ENCODE measurements at regions not wholly inside any gene's neighbourhood (a gene's known extent, or its start where the extent isn't known, plus 50 kb on each side); places are given as distances from the start of the nearest gene placed in this dataset.

DNA sequence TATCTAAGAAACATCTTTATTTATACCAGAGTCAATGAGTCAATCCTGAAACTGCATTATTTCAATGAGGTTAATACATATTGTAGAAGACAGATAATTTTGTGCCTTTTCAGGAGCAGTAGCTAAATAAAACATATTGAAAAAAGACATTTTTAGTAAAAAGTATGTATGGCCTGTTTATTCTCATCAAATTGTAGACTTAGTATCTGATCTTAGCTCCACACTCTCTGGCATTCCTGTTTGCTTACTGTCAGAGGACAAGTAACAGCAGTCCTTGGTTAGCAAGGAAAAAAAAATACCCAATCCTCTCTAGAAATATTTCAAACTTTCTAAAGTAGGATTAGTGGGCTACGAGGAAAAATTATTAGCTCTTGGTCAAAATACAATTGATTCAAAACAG, 50.5 kb upstream of the GUCY1A1 start:
- DNase-seq (ENCODE audit: low spot score) (no peak), ATAC-seq (no peak)
- intact Hi-C loops (cut with DNase I): no loop called here

GRCh38 chr4:155615081-155615887, 51.4 kb upstream of the GUCY1A1 start:
- ATAC-seq: peak; percentile 52
- intact Hi-C loops (cut with DNase I): no loop called here
- DNase-seq (ENCODE audit: low spot score): no peak

- intact Hi-C loops (cut with DNase I): no loop called here
- ATAC-seq: no peak
These were observed 52.4 kb upstream of the GUCY1A1 start for GRCh38 chr4:155614111-155614762.

DNA sequence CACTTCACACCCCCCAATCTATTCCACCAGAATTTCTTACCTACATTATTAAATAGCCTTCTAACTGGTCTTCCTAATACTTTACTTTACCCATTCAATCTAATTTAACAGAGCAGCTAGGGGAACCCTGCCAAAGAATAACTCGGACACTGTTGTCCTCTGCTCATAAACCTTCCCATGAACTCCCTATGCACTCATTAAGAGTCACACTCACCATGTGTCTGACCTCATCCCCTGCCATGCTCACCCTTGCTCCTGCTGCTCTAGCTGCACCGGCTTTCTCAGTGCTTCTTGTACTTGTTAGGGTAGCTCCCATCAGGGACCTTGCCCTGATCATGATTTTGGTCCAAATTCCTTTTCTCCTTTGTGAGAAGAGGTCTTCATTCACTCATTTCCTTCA, 54.6 kb upstream of the GUCY1A1 start:
- intact Hi-C loops (cut with DNase I): no loop called here
- ATAC-seq: peak; percentile 34
- DNase-seq (ENCODE audit: low spot score): no peak

More at GRCh38 chr4:155614111-155614762, 52.4 kb upstream of the GUCY1A1 start:
- DNase-seq (ENCODE audit: low spot score): no peak

DNA sequence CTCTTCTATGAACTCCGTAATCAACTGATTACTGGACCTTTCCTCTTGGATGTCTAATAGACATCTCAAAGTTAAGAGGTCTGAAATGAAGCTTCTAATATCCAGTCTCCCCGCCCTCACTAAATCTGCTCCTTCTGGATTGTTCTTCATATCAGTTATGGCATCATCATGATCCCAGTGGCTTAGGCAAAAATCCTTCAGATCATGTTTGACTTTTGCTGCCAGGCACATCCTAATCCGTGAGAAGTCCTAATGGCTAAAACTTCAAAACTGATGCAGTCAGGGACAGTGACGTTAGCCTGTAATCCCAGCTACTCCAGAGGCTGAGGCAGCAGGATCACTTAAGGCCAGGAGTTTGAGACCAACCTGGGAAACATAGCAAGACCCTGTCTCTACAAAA, 55.1 kb upstream of the GUCY1A1 start:
- ATAC-seq (no peak), DNase-seq (ENCODE audit: low spot score) (no peak)
- intact Hi-C loops (cut with DNase I): no loop called here

GRCh38 chr4:155610143-155610542, 56.5 kb upstream of the GUCY1A1 start:
- intact Hi-C loops (cut with DNase I): no loop called here
- ATAC-seq (no peak), DNase-seq (ENCODE audit: low spot score) (no peak)

DNA sequence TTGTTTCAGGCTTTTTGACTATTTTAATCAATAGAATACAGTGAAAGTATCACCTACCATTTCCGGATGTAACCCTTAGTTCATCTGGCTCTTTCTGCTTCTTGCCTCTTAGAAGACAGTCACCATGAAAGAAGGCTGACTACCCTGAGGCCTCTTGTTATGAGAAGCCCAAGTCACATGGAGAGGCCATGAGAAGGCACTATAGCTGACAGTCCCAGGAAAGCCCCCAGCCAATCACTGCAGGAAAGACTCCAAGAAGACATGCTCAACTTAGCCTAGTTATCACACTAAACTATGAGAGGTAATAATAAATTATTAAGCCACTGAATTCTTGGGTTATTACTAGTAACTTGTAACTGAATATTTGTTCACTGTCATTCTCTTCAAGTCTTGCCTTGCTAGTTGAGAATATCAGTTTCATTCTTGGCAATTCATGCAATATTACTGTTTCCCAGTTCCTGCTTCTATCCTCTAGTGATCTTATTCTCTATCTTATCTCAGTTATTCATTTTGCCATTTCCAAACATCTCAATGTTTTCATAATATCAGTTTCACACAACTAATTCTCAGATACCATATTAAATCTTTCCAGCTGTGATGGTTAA, 57.1 kb upstream of the GUCY1A1 start:
- ATAC-seq (no peak), DNase-seq (ENCODE audit: low spot score) (no peak)
- intact Hi-C loops (cut with DNase I): no loop called here

DNA sequence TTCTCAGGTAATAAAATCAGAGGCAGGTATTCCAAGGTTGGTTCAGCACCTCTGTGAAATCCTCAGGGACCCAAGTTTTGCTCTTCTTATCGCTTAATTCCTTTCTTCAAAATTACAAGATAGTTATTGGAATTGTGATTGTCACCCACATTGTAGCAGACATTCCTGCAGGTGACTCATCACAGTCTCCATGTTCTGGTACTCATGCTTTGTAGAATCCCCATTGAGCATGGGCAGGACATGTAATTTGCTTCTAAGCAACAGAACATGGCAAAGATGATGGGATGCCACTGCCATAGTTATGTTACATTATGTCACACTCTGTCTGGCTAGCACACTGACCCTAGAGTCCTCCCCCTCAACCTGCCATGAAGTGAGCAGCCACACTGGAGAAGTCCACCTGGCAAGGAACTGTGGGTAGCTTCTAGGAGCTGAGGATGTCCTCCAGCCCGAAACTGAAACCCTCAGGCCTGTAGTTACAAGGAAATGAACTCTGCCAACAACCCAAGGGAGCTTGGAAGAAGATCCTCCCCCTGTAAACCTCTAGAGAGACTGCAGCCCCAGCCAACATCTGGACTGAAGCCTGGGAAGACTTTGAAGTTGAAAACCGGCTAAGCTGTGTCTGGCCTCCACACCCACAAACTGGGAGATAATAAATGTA, 58.3 kb upstream of the GUCY1A1 start:
- peak; percentile 22 for ATAC-seq
- intact Hi-C loops (cut with DNase I): no loop called here
- DNase-seq (ENCODE audit: low spot score): no peak

DNA sequence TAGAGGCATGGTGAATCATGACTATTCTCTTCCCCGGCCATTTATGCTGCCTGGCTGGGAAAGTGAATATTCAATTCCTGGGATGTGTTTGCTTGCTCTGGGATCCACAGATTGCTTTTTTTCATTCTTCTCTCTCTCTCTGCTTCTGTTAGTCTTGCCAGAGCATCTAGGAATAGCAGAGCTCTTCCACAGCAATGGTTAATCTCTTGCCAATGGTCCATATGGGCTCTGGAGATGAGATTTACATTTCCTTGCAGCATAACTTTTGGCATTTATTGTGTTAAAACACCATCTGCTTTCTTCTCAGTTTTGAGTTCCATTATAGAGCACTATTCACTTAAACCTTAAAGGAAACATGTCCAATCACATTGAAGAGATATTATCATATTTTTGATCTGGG, 59.2 kb upstream of the GUCY1A1 start:
- ATAC-seq: no peak
- intact Hi-C loops (cut with DNase I): no loop called here
- DNase-seq (ENCODE audit: low spot score): no peak

DNA sequence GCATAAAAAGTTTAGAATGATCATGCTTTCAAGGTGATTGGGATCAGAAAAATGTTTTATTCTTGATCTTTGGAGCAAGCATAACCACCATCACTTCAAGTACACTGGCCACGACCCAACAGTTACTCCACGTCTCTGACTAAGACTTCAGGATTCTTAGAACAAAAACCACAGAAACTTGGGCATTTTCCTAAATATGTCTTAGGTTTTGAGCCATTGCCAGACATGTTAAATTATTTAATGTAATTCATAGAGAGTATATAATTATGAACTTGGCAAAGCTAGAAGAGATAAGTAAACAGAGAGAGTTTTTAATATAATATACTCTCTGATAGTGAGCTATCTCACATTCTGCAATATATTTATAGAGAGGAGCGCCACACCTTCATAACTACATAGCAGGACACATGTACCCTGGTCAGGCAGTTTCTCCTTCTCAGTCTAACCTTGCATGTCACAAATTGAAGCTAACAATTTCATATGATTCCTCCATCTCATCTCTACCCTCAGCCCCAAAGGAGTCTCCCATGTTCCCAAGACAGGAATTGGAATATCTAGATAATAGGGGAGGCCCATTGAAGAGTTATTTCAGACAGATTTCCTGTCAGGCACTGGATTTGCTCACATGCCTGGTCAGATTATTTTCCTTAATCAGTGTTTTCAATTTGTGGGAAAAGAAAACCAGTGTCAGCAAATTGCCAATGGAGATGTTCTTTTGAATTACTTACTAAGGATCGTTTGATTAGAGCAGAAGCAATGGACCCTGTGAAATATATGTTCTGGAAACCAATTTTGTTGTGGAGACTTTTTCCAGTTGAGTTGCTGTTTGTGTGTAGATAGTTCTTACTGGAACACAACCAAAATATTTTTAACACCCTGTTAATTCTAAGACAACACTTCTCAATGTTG, 61.7 kb upstream of the GUCY1A1 start:
- ATAC-seq (peak; percentile 53), DNase-seq (ENCODE audit: low spot score) (no peak)
- intact Hi-C loops (cut with DNase I): no loop called here

- no peak for DNase-seq (ENCODE audit: low spot score)
- intact Hi-C loops (cut with DNase I): no loop called here
- no peak for ATAC-seq
These were observed 63.2 kb upstream of the GUCY1A1 start for GRCh38 chr4:155603360-155603891.

DNA sequence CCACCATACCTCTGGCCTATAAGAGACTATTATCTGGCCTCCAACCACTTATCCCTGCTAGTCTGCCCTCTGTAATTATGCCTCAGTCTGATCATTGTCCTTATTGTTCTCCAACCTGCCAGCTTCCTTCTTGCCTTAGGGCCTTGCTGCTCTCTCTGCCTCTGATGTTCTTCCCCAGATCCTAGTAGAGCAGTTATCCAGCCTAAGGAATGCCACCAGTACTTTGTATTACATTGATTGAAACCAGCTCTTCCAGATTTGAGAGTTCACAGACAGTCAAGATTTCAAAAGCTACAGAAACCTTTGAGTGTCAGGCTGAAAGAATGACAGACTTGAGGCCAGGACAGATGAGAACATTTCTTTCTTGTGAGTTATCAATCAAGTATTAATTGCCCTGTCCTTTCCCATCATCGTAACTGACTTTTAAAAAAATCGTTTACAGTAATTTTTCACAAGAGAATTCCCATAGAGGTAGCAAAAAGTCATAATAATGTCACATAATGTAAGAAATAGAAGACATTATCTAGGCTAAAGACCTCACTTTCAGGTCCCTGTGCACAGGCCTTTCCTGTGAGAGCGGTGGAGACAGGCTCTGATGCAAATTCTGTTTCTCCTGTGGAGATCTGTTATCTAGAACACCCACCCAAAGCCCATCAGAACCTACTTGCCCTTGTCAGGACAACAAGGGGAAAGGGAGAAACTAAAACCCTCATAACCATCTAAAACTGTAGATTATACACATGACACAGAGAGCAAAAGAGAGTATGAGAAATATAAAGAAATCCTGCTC, 64.1 kb upstream of the GUCY1A1 start:
- ATAC-seq (no peak), DNase-seq (ENCODE audit: low spot score) (no peak)
- intact Hi-C loops (cut with DNase I): no loop called here

DNA sequence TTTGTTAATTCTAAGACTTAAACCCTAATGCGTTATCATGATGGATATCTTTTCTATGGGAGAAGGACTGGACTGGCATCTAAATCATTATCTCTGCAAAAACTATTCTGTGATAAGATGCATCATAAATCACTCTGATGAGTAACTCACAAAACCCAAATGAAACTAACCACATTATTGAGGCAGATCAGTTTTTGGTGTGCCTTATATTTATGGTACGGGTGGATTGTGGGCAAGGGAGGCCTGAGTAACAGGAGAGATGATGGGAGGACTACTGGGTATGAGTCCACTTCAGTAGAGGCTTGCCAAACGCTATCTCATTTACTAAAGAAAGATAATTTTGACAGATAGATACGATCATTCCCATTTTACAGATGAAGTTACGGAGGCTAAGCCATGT, 66.4 kb upstream of the GUCY1A1 start:
- no peak for DNase-seq (ENCODE audit: low spot score)
- intact Hi-C loops (cut with DNase I): no loop called here
- ATAC-seq: no peak

- intact Hi-C loops (cut with DNase I): no loop called here
- DNase-seq (ENCODE audit: low spot score) (no peak), ATAC-seq (no peak)
These were observed 67.1 kb upstream of the GUCY1A1 start for GRCh38 chr4:155599596-155599995.

DNA sequence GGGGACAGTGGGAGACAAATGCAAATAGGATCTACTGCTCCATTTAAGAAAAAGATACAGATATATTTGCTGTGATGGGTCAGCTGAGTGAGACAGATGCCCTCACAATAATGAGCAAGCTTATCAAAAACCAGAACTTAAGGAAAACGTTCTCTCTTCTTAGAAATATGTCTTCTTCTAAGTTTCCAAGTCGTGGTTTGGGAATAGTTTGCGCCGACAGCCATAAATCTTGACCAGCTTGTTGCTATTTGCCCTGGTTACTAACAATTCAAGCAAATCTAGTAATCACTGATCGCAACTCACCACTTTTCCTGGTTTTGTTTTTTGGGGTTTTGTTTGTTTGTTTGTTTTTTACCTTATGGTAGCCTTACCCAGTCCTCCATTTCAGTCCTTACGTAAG, 67.6 kb upstream of the GUCY1A1 start:
- DNase-seq (ENCODE audit: low spot score) (no peak), ATAC-seq (no peak)
- intact Hi-C loops (cut with DNase I): no loop called here

- intact Hi-C loops (cut with DNase I): no loop called here
- DNase-seq (ENCODE audit: low spot score) (no peak), ATAC-seq (no peak)
These were observed 68.7 kb upstream of the GUCY1A1 start for GRCh38 chr4:155597933-155598451.

DNA sequence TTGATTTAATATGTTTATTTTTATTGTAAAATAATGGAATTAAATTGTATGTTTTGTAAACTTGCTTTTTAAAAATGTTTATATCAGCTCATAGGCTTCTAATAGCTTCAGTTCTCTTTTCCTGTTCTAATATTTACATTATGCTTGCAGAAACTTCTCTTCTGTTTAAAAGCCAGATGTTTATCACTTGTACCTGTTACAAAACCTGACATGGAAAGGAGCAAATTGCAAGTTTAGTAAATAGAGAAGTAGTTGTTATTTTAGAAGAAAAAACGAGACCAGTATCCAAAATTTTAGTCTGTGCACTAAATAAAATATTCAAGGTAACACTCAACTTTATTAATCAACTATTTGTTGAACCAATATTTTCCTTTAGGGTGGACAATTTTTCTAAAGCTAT, 69.4 kb upstream of the GUCY1A1 start:
- ATAC-seq (no peak), DNase-seq (ENCODE audit: low spot score) (no peak)
- intact Hi-C loops (cut with DNase I): no loop called here

DNA sequence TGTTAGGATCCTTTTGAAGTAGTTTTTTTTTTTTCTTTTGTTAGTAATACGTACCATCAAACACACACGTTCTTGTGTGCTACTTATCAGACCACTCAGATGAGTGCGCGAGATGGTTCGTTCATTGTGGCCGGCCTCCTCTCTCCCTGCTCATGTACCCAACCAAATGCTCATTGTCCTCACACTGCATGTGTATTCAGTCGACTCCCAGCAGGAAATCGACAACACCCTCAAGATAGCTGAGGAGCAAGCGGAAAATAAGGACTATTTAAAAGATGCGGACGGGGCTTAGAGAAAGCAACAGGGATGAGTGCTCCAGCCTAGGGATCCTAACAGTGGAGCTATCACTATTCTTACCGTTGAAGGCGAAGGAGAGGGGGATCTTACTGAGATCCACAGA, 72.9 kb upstream of the GUCY1A1 start:
- ATAC-seq (peak; percentile 22), DNase-seq (ENCODE audit: low spot score) (no peak)
- intact Hi-C loops (cut with DNase I): no loop called here

Measured in sciatic nerve (tissue), 2 donors.